MM.1S (cell line): ENCODE measurements at regions not wholly inside any gene's neighbourhood (a gene's known extent, or its start where the extent isn't known, plus 50 kb on each side); places are given as distances from the start of the nearest gene placed in this dataset.

Experiments used
- CTCF ChIP-seq: fragments of 300-600 bp; sonication (generic); IDR thresholded peaks from 2 replicates; pipeline ENCODE4 v1.5.1; 2016; ENCODE audit warnings: antibody characterized with exemption, low read length, mixed read lengths
- EZH2 ChIP-seq: fragments of 300-600 bp; sonication (generic); optimal IDR thresholded peaks from 2 replicates; pipeline ENCODE3; 2017; ENCODE audit warnings: low read depth, mild to moderate bottlenecking, antibody characterized with exemption, low read length, mixed read lengths
- EZH2phosphoT487 ChIP-seq: fragments of 300-600 bp; sonication (generic); IDR thresholded peaks from 2 replicates; pipeline ENCODE4 v1.6.1; 2018; ENCODE audit warnings: antibody characterized with exemption, low read length

- TF ChIP-seq CTCF: no peak
- TF ChIP-seq EZH2: no peak
- TF ChIP-seq EZH2phosphoT487: no peak
These were observed 54.2 kb upstream of the MCTP2 start for GRCh38 chr15:94177112-94177511.
